Liver (tissue), 8 donors: ENCODE measurements at regions not wholly inside any gene's neighbourhood (a gene's known extent, or its start where the extent isn't known, plus 50 kb on each side); places are given as distances from the start of the nearest gene placed in this dataset.

ENCODE experiments used
- DNase-seq: peaks from one replicate; pipeline ENCODE4 v3.0.0-alpha.2; 2017; ENCODE audit warnings: low spot score
- H3K27ac ChIP-seq, 2 donors: one replicate each; pipeline ENCODE4 v1.7.0; 2013; ENCODE audit warnings: inconsistent platforms in 2 of 2, low read length in 2 of 2, control low read depth in 1 of 2, low read depth in 1 of 2, mild to moderate bottlenecking in 1 of 2
- H3K27me3 ChIP-seq, 4 donors: one replicate each; pipeline versions ENCODE4 v1.6.1 to v1.7.0; 2013; ENCODE audit warnings: low read length in 3 of 4, inconsistent platforms in 1 of 4, mild to moderate bottlenecking in 1 of 4, moderate library complexity in 1 of 4; ENCODE audit not compliant: control insufficient read depth in 4 of 4, insufficient read depth in 4 of 4
- H3K36me3 ChIP-seq, 4 donors: one replicate each; pipeline versions ENCODE4 v1.6.1 to v1.7.0; 2013; ENCODE audit warnings: low read length in 3 of 4, mild to moderate bottlenecking in 3 of 4, low read depth in 1 of 4, moderate library complexity in 1 of 4; ENCODE audit not compliant: control insufficient read depth in 4 of 4, insufficient read depth in 3 of 4
- H3K4me1 ChIP-seq, 4 donors: one replicate each; pipeline versions ENCODE4 v1.6.1 to v1.7.0; 2013; ENCODE audit warnings: low read length in 3 of 4, mild to moderate bottlenecking in 3 of 4, moderate library complexity in 1 of 4; ENCODE audit not compliant: control insufficient read depth in 4 of 4, insufficient read depth in 4 of 4
- H3K4me3 ChIP-seq, 3 donors: one replicate each; pipeline versions ENCODE4 v1.6.1 to v1.7.0; 2013; ENCODE audit warnings: low read length in 3 of 3, control low read depth in 1 of 3, low read depth in 1 of 3, mild to moderate bottlenecking in 1 of 3
- H3K9ac ChIP-seq, 2 donors: one replicate each; pipeline ENCODE4 v1.7.0; 2013; ENCODE audit warnings: low read length in 2 of 2, mild to moderate bottlenecking in 2 of 2, moderate library complexity in 2 of 2, control low read depth in 1 of 2, low read depth in 1 of 2
- H3K9me3 ChIP-seq, 4 donors: one replicate each; pipeline versions ENCODE4 v1.6.1 to v1.7.0; 2013; ENCODE audit warnings: low read length in 3 of 4; ENCODE audit not compliant: control insufficient read depth in 4 of 4
- ATF3 ChIP-seq: IDR thresholded peaks from 2 replicates; pipeline ENCODE4 v1.6.1; 2016; ENCODE audit warnings: antibody characterized with exemption
- CTCF ChIP-seq: fragments of 150-350 bp; IDR thresholded peaks from 2 replicates; pipeline ENCODE4 v1.5.1; 2017; ENCODE audit warnings: improper control_type of control experiment, low read depth, low read length; ENCODE audit not compliant: missing input control
- EGR1 ChIP-seq, 2 donors: IDR thresholded peaks; 2 replicates each; pipeline ENCODE4 v1.6.1; 2016 to 2018; ENCODE audit warnings: antibody characterized with exemption in 2 of 2, low read depth in 2 of 2
- FOXA1 ChIP-seq: IDR thresholded peaks from 2 replicates; pipeline ENCODE4 v1.6.1; 2016; ENCODE audit warnings: antibody characterized with exemption
- FOXA2 ChIP-seq: IDR thresholded peaks from 2 replicates; pipeline ENCODE4 v1.6.1; 2016; ENCODE audit warnings: antibody characterized with exemption
- GABPA ChIP-seq, 2 donors: IDR thresholded peaks in 1 of 2; conservative IDR thresholded peaks in 1 of 2; 2 replicates each; pipeline ENCODE4 v1.6.1; 2016; ENCODE audit warnings: antibody characterized with exemption in 2 of 2, mild to moderate bottlenecking in 1 of 2, moderate library complexity in 1 of 2
- HNF4G ChIP-seq: IDR thresholded peaks from 2 replicates; pipeline ENCODE4 v1.6.1; 2016; ENCODE audit warnings: antibody characterized with exemption
- JUND ChIP-seq, 2 donors: IDR thresholded peaks; 2 replicates each; pipeline ENCODE4 v1.6.1; 2016; ENCODE audit warnings: antibody characterized with exemption in 2 of 2
- MAX ChIP-seq: IDR thresholded peaks from 2 replicates; pipeline ENCODE4 v1.6.1; 2016; ENCODE audit warnings: antibody characterized with exemption
- NR2F2 ChIP-seq: IDR thresholded peaks from 2 replicates; pipeline ENCODE4 v1.6.1; 2016; ENCODE audit warnings: antibody characterized with exemption
- RAD21 ChIP-seq, 2 donors: IDR thresholded peaks; 2 replicates each; pipeline ENCODE4 v1.6.1; 2016; ENCODE audit warnings: antibody characterized with exemption in 2 of 2, mild to moderate bottlenecking in 2 of 2
- REST ChIP-seq: IDR thresholded peaks from 2 replicates; pipeline ENCODE4 v1.6.1; 2016; ENCODE audit warnings: antibody characterized with exemption, mild to moderate bottlenecking
- RXRA ChIP-seq, 2 donors: IDR thresholded peaks; 2 replicates each; pipeline ENCODE4 v1.6.1; 2017 to 2018; ENCODE audit warnings: antibody characterized with exemption in 2 of 2, mild to moderate bottlenecking in 1 of 2
- TAF1 ChIP-seq: conservative IDR thresholded peaks from 2 replicates; pipeline ENCODE4 v1.6.1; 2016; ENCODE audit warnings: antibody characterized with exemption, mild to moderate bottlenecking
- YY1 ChIP-seq: IDR thresholded peaks from 2 replicates; pipeline ENCODE4 v1.6.1; 2016; ENCODE audit warnings: antibody characterized with exemption, mild to moderate bottlenecking
- ZBTB33 ChIP-seq: IDR thresholded peaks from 2 replicates; pipeline ENCODE4 v1.6.1; 2016; ENCODE audit warnings: antibody characterized with exemption
- whole genome bisulfite sequencing: extraction: QIAGEN DNeasy Blood & Tissue Kit; methylation state at CpG from one replicate; pipeline ENCODE4 v1.1.7; 2013; 5-methylcytosine and 5-hydroxymethylcytosine counted together
- donor health status: healthy.
- donor health status: healthy.
- donor health status: healthy.
- donor health status: healthy.
- donor health status: healthy.

GRCh38 chr4:137213372-137214173 is 318.7 kb downstream of the PCDH18 start:
- H3K4me3 ChIP-seq, result no peak overlapping the region
- TF ChIP-seq FOXA1 (no peak), MAX (no peak), NR2F2 (no peak), RAD21 (IDR thresholded peaks at IDR 0.05) (no peak), RXRA (IDR thresholded peaks at IDR 0.05) (no peak), EGR1 (IDR thresholded peaks at IDR 0.05; ENCODE audit: low read depth in 2 of 2) (no peak)
- H3K9me3 ChIP-seq, result no peaks in the 10 kb centered on the region
- no peaks in the 10 kb centered on the region for H3K36me3 ChIP-seq
- H3K27me3 ChIP-seq, result peaks cover 0 to 3% (median 0%) of the 10 kb centered on the region in 4 donors
- H3K27ac ChIP-seq, result no peak overlapping the region
- H3K9ac ChIP-seq, result no peak overlapping the region
- WGBS, result 80% methylated on average over 4 of the region's 4 CpGs
- DNase-seq, result no peak
- H3K4me1 ChIP-seq, result no peaks in the 10 kb centered on the region

- Histone ChIP-seq H3K36me3 (no peaks in the 10 kb centered on the region), H3K9ac (no peak overlapping the region), H3K27ac (no peak overlapping the region), H3K9me3 (no peaks in the 10 kb centered on the region), H3K27me3 (peaks cover 0 to 3% (median 0%) of the 10 kb centered on the region in 4 donors), H3K4me1 (no peaks in the 10 kb centered on the region), H3K4me3 (no peak overlapping the region)
- TF ChIP-seq JUND (IDR thresholded peaks at IDR 0.05) (no peak), ZBTB33 (no peak), TAF1 (no peak), EGR1 (IDR thresholded peaks at IDR 0.05; ENCODE audit: low read depth in 2 of 2) (no peak), FOXA2 (no peak), NR2F2 (no peak), REST (no peak), HNF4G (no peak), ATF3 (no peak), GABPA (IDR thresholded peaks at IDR 0.05 in 1 of 2, conservative IDR thresholded peaks at IDR 0.05 in 1 of 2) (no peak), YY1 (no peak), RAD21 (IDR thresholded peaks at IDR 0.05) (no peak), CTCF (no peak), RXRA (IDR thresholded peaks at IDR 0.05) (no peak)
- DNase-seq, result no peak
Observed at GRCh38 chr4:137212601-137213000, 319.7 kb downstream of the PCDH18 start.
